ENCODE measurements at regions not wholly inside any gene's neighbourhood (a gene's known extent, or its start where the extent isn't known, plus 50 kb on each side); places are given as distances from the start of the nearest gene placed in this dataset.

DNA sequence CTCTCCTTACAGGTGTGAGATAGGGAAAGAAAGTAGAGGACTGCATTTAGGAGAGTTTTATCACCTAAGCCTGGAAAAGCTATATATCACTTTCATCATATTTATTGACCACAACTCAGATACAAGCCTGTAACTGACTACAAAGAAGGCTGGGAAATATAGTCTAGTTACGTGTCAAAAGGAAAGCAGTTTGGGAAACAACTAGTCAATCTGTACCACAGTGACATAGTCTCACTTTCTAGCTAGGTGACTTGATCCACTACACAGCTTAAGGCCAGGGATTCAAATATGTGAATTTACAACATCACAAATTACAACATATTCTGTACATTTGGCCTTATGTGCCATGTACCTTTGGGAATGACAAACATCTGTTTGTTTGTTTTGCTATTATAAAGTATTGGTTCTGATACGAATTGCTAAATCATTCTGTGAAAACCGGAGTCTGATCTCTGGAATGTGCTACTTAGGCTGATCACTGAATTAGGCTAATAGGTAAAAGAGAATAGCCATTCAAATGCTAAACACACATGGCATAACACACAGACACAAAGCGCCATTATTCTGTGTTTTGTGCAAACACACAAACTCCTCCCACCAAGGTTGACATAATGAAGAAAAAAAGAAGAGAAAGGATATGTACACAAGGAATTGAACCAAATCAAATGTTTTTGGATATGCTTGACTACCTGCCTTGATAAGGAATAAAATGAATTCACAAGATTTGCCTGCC lies 279.8 kb downstream of the DUSP6 start:
- Histone ChIP-seq H3K79me2 (ENCODE audit: low read length) (no peaks in the 10 kb centered on the region), H4K20me1 (ENCODE audit: low read length) (no peaks in the 10 kb centered on the region), H3K9me2 (replicated peaks; ENCODE audit: low read length) (no peaks in the 10 kb centered on the region), H3K9me3 (ENCODE audit: low read length) (no peaks in the 10 kb centered on the region), H3K4me2 (ENCODE audit: low read length) (peak overlapping the region; percentile 11; the same call in 1 of the 2 replicates), H3K9ac (ENCODE audit: low read length) (no peak overlapping the region), H3K4me3 (ENCODE audit: low read length) (no peak overlapping the region), H2AFZ (ENCODE audit: low read length) (no peak overlapping the region), H3F3A (ENCODE audit: low read length, unreplicated experiment) (peaks cover 6% of the 10 kb centered on the region), H3K36me3 (ENCODE audit: low read depth, low read length) (no peaks in the 10 kb centered on the region), H3K27me3 (ENCODE audit: low read length) (no peaks in the 10 kb centered on the region), H3K27ac (ENCODE audit: low read length) (peak overlapping the region; percentile 37), H3K4me1 (ENCODE audit: insufficient read depth, low read length) (peaks cover 37% of the 10 kb centered on the region)
- no peak for TF ChIP-seq EZH2phosphoT487 (IDR thresholded peaks at IDR 0.05; ENCODE audit: borderline replicate concordance, low read length)
- TF ChIP-seq, protein P1, sequence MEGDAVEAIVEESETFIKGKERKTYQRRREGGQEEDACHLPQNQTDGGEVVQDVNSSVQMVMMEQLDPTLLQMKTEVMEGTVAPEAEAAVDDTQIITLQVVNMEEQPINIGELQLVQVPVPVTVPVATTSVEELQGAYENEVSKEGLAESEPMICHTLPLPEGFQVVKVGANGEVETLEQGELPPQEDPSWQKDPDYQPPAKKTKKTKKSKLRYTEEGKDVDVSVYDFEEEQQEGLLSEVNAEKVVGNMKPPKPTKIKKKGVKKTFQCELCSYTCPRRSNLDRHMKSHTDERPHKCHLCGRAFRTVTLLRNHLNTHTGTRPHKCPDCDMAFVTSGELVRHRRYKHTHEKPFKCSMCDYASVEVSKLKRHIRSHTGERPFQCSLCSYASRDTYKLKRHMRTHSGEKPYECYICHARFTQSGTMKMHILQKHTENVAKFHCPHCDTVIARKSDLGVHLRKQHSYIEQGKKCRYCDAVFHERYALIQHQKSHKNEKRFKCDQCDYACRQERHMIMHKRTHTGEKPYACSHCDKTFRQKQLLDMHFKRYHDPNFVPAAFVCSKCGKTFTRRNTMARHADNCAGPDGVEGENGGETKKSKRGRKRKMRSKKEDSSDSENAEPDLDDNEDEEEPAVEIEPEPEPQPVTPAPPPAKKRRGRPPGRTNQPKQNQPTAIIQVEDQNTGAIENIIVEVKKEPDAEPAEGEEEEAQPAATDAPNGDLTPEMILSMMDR (conservative IDR thresholded peaks at IDR 0.05; ENCODE audit: low read depth, low read length) = no peak
- TF ChIP-seq EZH2 (IDR thresholded peaks at IDR 0.05; ENCODE audit: low read length, unreplicated experiment) = no peak
- POLR2A ChIA-PET (ENCODE audit: unreplicated experiment) = no interaction called here
- BruUV-seq (replicated peaks) = no TSS peak
- no peak for DNase-seq
- ATAC-seq = no peak
- intact Hi-C loops (cut with micrococcal nuclease) = no loop called here
- CTCF ChIA-PET = interaction anchor here (0.8 kb wide), 1 partner anchor 56 kb away, joined by 4 read pairs; no protein-coding TSS in a partner anchor

- DNase-seq (peak; percentile 22), ATAC-seq (no peak)
- POLR2A ChIA-PET (ENCODE audit: unreplicated experiment) = no interaction called here
- Histone ChIP-seq H3K27me3 (ENCODE audit: low read length) (no peaks in the 10 kb centered on the region), H4K20me1 (ENCODE audit: low read length) (no peaks in the 10 kb centered on the region), H3K27ac (ENCODE audit: low read length) (no peak overlapping the region), H3K9me3 (ENCODE audit: low read length) (no peaks in the 10 kb centered on the region), H3K9me2 (replicated peaks; ENCODE audit: low read length) (no peaks in the 10 kb centered on the region), H3K79me2 (ENCODE audit: low read length) (no peaks in the 10 kb centered on the region), H2AFZ (ENCODE audit: low read length) (no peak overlapping the region), H3K4me2 (ENCODE audit: low read length) (no peak overlapping the region), H3F3A (ENCODE audit: low read length, unreplicated experiment) (peaks cover 17% of the 10 kb centered on the region), H3K9ac (ENCODE audit: low read length) (no peak overlapping the region), H3K4me3 (ENCODE audit: low read length) (no peak overlapping the region), H3K4me1 (ENCODE audit: insufficient read depth, low read length) (peaks cover 47% of the 10 kb centered on the region), H3K36me3 (ENCODE audit: low read depth, low read length) (no peaks in the 10 kb centered on the region)
- intact Hi-C loops (cut with micrococcal nuclease) = no loop called here
- no TSS peak for BruUV-seq (replicated peaks)
- CTCF ChIA-PET = no interaction called here
- TF ChIP-seq, protein P1 (conservative IDR thresholded peaks at IDR 0.05; ENCODE audit: low read depth, low read length) = no peak
- no peak for TF ChIP-seq EZH2phosphoT487 (IDR thresholded peaks at IDR 0.05; ENCODE audit: borderline replicate concordance, low read length)
- no peak for TF ChIP-seq EZH2 (IDR thresholded peaks at IDR 0.05; ENCODE audit: low read length, unreplicated experiment)
Measured at GRCh38 chr12:89070603-89071002, 281.7 kb downstream of the DUSP6 start.

DNA sequence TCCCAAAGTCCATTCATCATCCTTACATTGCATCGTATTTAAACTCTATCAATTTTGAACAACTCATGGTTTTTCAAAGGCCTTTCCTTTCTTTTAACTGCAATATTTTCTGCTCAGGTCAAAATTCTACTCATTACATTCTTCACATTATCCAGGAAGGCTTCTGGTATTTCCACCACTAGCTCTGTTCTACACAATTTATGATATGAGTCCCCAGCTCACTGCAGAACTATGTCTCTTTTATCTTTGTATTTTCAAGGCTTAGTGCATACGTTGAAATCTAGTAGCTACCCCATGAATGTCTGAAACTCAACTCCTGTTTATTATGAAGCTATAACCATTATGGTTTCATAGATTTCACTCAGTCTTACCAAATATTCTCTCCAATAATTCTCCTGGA lies 282.9 kb downstream of the DUSP6 start:
- DNase-seq (no peak), ATAC-seq (no peak)
- intact Hi-C loops (cut with micrococcal nuclease) = no loop called here
- BruUV-seq (replicated peaks) = no TSS peak
- no peaks in the 10 kb centered on the region for H3K79me2 ChIP-seq (ENCODE audit: low read length)
- no peaks in the 10 kb centered on the region for H3K36me3 ChIP-seq (ENCODE audit: low read depth, low read length)
- peaks cover 17% of the 10 kb centered on the region for H3F3A ChIP-seq (ENCODE audit: low read length, unreplicated experiment)
- no peaks in the 10 kb centered on the region for H4K20me1 ChIP-seq (ENCODE audit: low read length)
- CTCF ChIA-PET = no interaction called here
- no peaks in the 10 kb centered on the region for H3K9me2 ChIP-seq (replicated peaks; ENCODE audit: low read length)
- no peak overlapping the region for H3K4me3 ChIP-seq (ENCODE audit: low read length)
- H2AFZ ChIP-seq (ENCODE audit: low read length) = no peak overlapping the region
- H3K27me3 ChIP-seq (ENCODE audit: low read length) = no peaks in the 10 kb centered on the region
- H3K9me3 ChIP-seq (ENCODE audit: low read length) = no peaks in the 10 kb centered on the region
- TF ChIP-seq EZH2 (IDR thresholded peaks at IDR 0.05; ENCODE audit: low read length, unreplicated experiment) (no peak), EZH2phosphoT487 (IDR thresholded peaks at IDR 0.05; ENCODE audit: borderline replicate concordance, low read length) (no peak)
- TF ChIP-seq, protein P1 (conservative IDR thresholded peaks at IDR 0.05; ENCODE audit: low read depth, low read length) = no peak
- H3K4me1 ChIP-seq (ENCODE audit: insufficient read depth, low read length) = peaks cover 55% of the 10 kb centered on the region
- H3K27ac ChIP-seq (ENCODE audit: low read length) = no peak overlapping the region
- H3K9ac ChIP-seq (ENCODE audit: low read length) = no peak overlapping the region
- POLR2A ChIA-PET (ENCODE audit: unreplicated experiment) = no interaction called here
- no peak overlapping the region for H3K4me2 ChIP-seq (ENCODE audit: low read length)
